Activated CD8-positive, alpha-beta memory T cell treated with anti-CD3 and anti-CD28 coated beads, Interleukin-2, amount 10 ng/mL, durations not matched to agents 7 days and 5 days (primary cell): ENCODE measurements at regions not wholly inside any gene's neighbourhood (a gene's known extent, or its start where the extent isn't known, plus 50 kb on each side); places are given as distances from the start of the nearest gene placed in this dataset.

Experiments
- ATAC-seq: fragments of 150-1000 bp; cut with Tn5 transposase; one replicate; pipeline ENCODE4 v1.10.0; 2021; ENCODE audit warnings: moderate library complexity
- CTCF ChIA-PET: fragments of 350-600 bp; sonication (Branson Sonifier 250); formaldehyde crosslinking; loops from one replicate; lab custom pipeline; 2021; ENCODE audit warnings: antibody characterized with exemption; lab: Charles Lee
- DNase-seq: peaks from one replicate; pipeline ENCODE4 v3.0.0-alpha.2; 2020
- H3K27ac Mint-ChIP-seq: one replicate; pipeline ENCODE4 v1.8.0; 2021; ENCODE audit warnings: mild to moderate bottlenecking, mixed read lengths
- H3K27me3 Mint-ChIP-seq: one replicate; pipeline ENCODE4 v1.8.0; 2021; ENCODE audit warnings: mixed read lengths
- H3K36me3 Mint-ChIP-seq: one replicate; pipeline ENCODE4 v1.8.0; 2021; ENCODE audit warnings: mild to moderate bottlenecking, mixed read lengths
- H3K4me1 Mint-ChIP-seq: one replicate; pipeline ENCODE4 v1.8.0; 2021; ENCODE audit warnings: mixed read lengths
- H3K4me3 Mint-ChIP-seq: one replicate; pipeline ENCODE4 v1.8.0; 2021; ENCODE audit warnings: mild to moderate bottlenecking, moderate library complexity, mixed read lengths
- H3K9me3 Mint-ChIP-seq: one replicate; pipeline ENCODE4 v1.8.0; 2022; ENCODE audit warnings: low read depth, mixed read lengths

- Mint-ChIP-seq H3K4me3 (no peak overlapping the region), H3K27me3 (no peaks in the 10 kb centered on the region), H3K27ac (no peak overlapping the region), H3K9me3 (peaks cover 5% of the 10 kb centered on the region), H3K36me3 (no peaks in the 10 kb centered on the region), H3K4me1 (no peaks in the 10 kb centered on the region)
- DNase-seq (no peak), ATAC-seq (no peak)
- CTCF ChIA-PET = no interaction called here
Measured at GRCh38 chr11:42669248-42669976, 642.4 kb upstream of the API5 start.

GRCh38 chr11:42674436-42674835, 637.4 kb upstream of the API5 start:
- no peaks in the 10 kb centered on the region for H3K27me3 Mint-ChIP-seq
- no peak overlapping the region for H3K4me3 Mint-ChIP-seq
- H3K9me3 Mint-ChIP-seq = peaks cover 5% of the 10 kb centered on the region
- no peak for ATAC-seq
- no peak overlapping the region for H3K27ac Mint-ChIP-seq
- no peaks in the 10 kb centered on the region for H3K4me1 Mint-ChIP-seq
- DNase-seq = no peak
- H3K36me3 Mint-ChIP-seq = no peaks in the 10 kb centered on the region
- CTCF ChIA-PET = no interaction called here

GRCh38 chr11:42707541-42707940, 604.3 kb upstream of the API5 start:
- no peaks in the 10 kb centered on the region for H3K4me1 Mint-ChIP-seq
- H3K27me3 Mint-ChIP-seq = no peaks in the 10 kb centered on the region
- no peaks in the 10 kb centered on the region for H3K9me3 Mint-ChIP-seq
- ATAC-seq = no peak
- H3K27ac Mint-ChIP-seq = no peak overlapping the region
- DNase-seq = no peak
- CTCF ChIA-PET = no interaction called here
- no peak overlapping the region for H3K4me3 Mint-ChIP-seq
- H3K36me3 Mint-ChIP-seq = no peaks in the 10 kb centered on the region

- Mint-ChIP-seq H3K27me3 (no peaks in the 10 kb centered on the region), H3K27ac (no peak overlapping the region), H3K36me3 (no peaks in the 10 kb centered on the region), H3K4me3 (no peak overlapping the region), H3K4me1 (no peaks in the 10 kb centered on the region), H3K9me3 (no peaks in the 10 kb centered on the region)
- DNase-seq = no peak
- no peak for ATAC-seq
- CTCF ChIA-PET = no interaction called here
Measured at GRCh38 chr11:42709216-42709615, 602.6 kb upstream of the API5 start.

- Mint-ChIP-seq H3K4me3 (no peak overlapping the region), H3K27ac (no peak overlapping the region), H3K36me3 (no peaks in the 10 kb centered on the region), H3K4me1 (no peaks in the 10 kb centered on the region), H3K9me3 (peaks cover 12% of the 10 kb centered on the region), H3K27me3 (no peaks in the 10 kb centered on the region)
- CTCF ChIA-PET = no interaction called here
- no peak for ATAC-seq
- no peak for DNase-seq
Measured at GRCh38 chr11:42713279-42713678, 598.5 kb upstream of the API5 start.

GRCh38 chr11:42713753-42714152, 598.0 kb upstream of the API5 start:
- no peaks in the 10 kb centered on the region for H3K4me1 Mint-ChIP-seq

GRCh38 chr11:42720716-42721563, 590.9 kb upstream of the API5 start:
- Mint-ChIP-seq H3K27me3 (no peaks in the 10 kb centered on the region), H3K4me3 (no peak overlapping the region)
- CTCF ChIA-PET = no interaction called here

More at GRCh38 chr11:42713753-42714152, 598.0 kb upstream of the API5 start:
- Mint-ChIP-seq H3K9me3 (peaks cover 16% of the 10 kb centered on the region), H3K4me3 (no peak overlapping the region), H3K27me3 (no peaks in the 10 kb centered on the region), H3K36me3 (no peaks in the 10 kb centered on the region), H3K27ac (no peak overlapping the region)
- DNase-seq (no peak), ATAC-seq (no peak)
- CTCF ChIA-PET = no interaction called here

GRCh38 chr11:42727879-42728278, 583.9 kb upstream of the API5 start:
- Mint-ChIP-seq H3K36me3 (no peaks in the 10 kb centered on the region), H3K9me3 (peaks cover 4% of the 10 kb centered on the region), H3K27me3 (no peaks in the 10 kb centered on the region), H3K4me3 (no peak overlapping the region), H3K4me1 (no peaks in the 10 kb centered on the region), H3K27ac (no peak overlapping the region)
- DNase-seq = no peak
- CTCF ChIA-PET = no interaction called here
- no peak for ATAC-seq

More at GRCh38 chr11:42720716-42721563, 590.9 kb upstream of the API5 start:
- H3K36me3 Mint-ChIP-seq = no peaks in the 10 kb centered on the region
- ATAC-seq = no peak
- no peaks in the 10 kb centered on the region for H3K4me1 Mint-ChIP-seq
- no peak for DNase-seq
- peaks cover 13% of the 10 kb centered on the region for H3K9me3 Mint-ChIP-seq
- no peak overlapping the region for H3K27ac Mint-ChIP-seq

- peaks cover 2% of the 10 kb centered on the region for H3K9me3 Mint-ChIP-seq
- H3K36me3 Mint-ChIP-seq = no peaks in the 10 kb centered on the region
- H3K27ac Mint-ChIP-seq = no peak overlapping the region
- ATAC-seq (no peak), DNase-seq (no peak)
- no peaks in the 10 kb centered on the region for H3K4me1 Mint-ChIP-seq
- CTCF ChIA-PET = no interaction called here
- H3K4me3 Mint-ChIP-seq = no peak overlapping the region
- no peaks in the 10 kb centered on the region for H3K27me3 Mint-ChIP-seq
Measured at GRCh38 chr11:42762348-42762747, 549.4 kb upstream of the API5 start.

GRCh38 chr11:42764936-42765335, 546.9 kb upstream of the API5 start:
- CTCF ChIA-PET = no interaction called here
- no peak for DNase-seq
- H3K27ac Mint-ChIP-seq = no peak overlapping the region
- no peak for ATAC-seq
- no peaks in the 10 kb centered on the region for H3K27me3 Mint-ChIP-seq
- no peaks in the 10 kb centered on the region for H3K4me1 Mint-ChIP-seq
- H3K4me3 Mint-ChIP-seq = no peak overlapping the region
- no peaks in the 10 kb centered on the region for H3K9me3 Mint-ChIP-seq
- H3K36me3 Mint-ChIP-seq = no peaks in the 10 kb centered on the region

- no peak overlapping the region for H3K4me3 Mint-ChIP-seq
- H3K36me3 Mint-ChIP-seq = no peaks in the 10 kb centered on the region
- H3K4me1 Mint-ChIP-seq = no peaks in the 10 kb centered on the region
- no peak for ATAC-seq
- H3K27me3 Mint-ChIP-seq = no peaks in the 10 kb centered on the region
- H3K9me3 Mint-ChIP-seq = no peaks in the 10 kb centered on the region
- CTCF ChIA-PET = no interaction called here
- no peak for DNase-seq
- no peak overlapping the region for H3K27ac Mint-ChIP-seq
Measured at GRCh38 chr11:42768576-42768975, 543.2 kb upstream of the API5 start.

GRCh38 chr11:42770444-42771065, 541.2 kb upstream of the API5 start:
- Mint-ChIP-seq H3K4me1 (no peaks in the 10 kb centered on the region), H3K27me3 (no peaks in the 10 kb centered on the region), H3K9me3 (no peaks in the 10 kb centered on the region), H3K27ac (no peak overlapping the region), H3K4me3 (no peak overlapping the region), H3K36me3 (no peaks in the 10 kb centered on the region)
- no peak for DNase-seq
- CTCF ChIA-PET = interaction anchor here (0.7 kb wide), 1 partner anchor 9 kb away, joined by 3 read pairs; no protein-coding TSS in a partner anchor
- no peak for ATAC-seq

GRCh38 chr11:42772886-42773285, 538.9 kb upstream of the API5 start:
- H3K36me3 Mint-ChIP-seq = no peaks in the 10 kb centered on the region
- DNase-seq (no peak), ATAC-seq (no peak)
- H3K9me3 Mint-ChIP-seq = no peaks in the 10 kb centered on the region
- no peak overlapping the region for H3K4me3 Mint-ChIP-seq
- H3K4me1 Mint-ChIP-seq = no peaks in the 10 kb centered on the region
- CTCF ChIA-PET = interaction anchor here (1.3 kb wide), 1 partner anchor 510 kb away, joined by 4 read pairs; no protein-coding TSS in a partner anchor
- no peaks in the 10 kb centered on the region for H3K27me3 Mint-ChIP-seq
- H3K27ac Mint-ChIP-seq = no peak overlapping the region
